HG03469 (cell line): ENCODE measurements at regions not wholly inside any gene's neighbourhood (a gene's known extent, or its start where the extent isn't known, plus 50 kb on each side); places are given as distances from the start of the nearest gene placed in this dataset.
"Not testable (repeated sequence)": the region's sequence is repeated elsewhere in the genome, so short reads cannot be mapped to it uniquely, and the experiment has no call there.

Experiments
- ATAC-seq: cut with Tn5 transposase; IDR thresholded peaks from one replicate; pipeline ENCODE4 v1.9.1; 2021; ENCODE audit warnings: mild to moderate bottlenecking, moderate library complexity, moderate number of reproducible peaks; ENCODE audit not compliant: unreplicated experiment

DNA sequence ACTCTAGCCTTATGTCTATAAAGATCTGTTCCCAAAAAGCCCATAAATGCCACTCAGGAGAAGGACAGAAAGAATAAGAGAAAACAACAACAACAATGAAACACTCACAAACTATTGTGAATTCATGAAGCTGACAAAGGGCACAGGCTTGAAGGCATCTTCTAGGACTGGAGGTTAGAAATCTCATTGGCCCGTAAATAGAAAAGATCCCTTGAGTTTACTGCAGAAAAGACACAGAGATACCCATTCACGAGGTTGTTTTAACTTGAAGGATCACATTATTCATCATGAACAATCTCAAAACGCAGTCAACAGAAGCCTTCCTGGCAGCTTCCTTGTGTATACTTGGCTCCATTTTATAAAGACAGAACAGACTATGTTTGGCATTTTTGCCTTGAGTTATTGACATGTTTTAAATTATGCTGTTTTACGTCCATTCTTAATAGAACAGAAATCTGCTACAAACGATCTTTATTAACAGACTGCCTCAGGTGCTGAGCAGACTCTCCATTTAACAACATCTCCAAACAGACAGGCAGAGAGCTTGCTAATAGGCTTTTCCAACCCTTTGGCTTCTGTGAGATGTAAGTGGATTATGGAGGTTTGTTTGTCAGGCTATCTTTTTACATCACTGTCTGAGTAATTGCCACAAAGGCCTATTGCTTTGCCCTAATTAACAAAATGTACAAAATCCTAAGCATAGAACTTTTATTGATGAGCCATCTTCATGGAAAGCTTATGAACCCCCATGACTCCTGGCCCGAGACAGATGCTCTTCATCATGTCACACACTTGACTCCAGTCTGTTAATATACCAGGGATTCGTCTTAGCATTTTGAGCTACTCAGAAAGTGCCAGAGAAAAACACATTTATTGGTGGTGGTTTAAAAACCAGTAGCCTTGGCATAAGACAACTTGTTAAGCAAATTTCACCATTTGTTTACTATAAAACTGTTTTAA, 735.3 kb upstream of the ZNF608 start:
- ATAC-seq: no peak

DNA sequence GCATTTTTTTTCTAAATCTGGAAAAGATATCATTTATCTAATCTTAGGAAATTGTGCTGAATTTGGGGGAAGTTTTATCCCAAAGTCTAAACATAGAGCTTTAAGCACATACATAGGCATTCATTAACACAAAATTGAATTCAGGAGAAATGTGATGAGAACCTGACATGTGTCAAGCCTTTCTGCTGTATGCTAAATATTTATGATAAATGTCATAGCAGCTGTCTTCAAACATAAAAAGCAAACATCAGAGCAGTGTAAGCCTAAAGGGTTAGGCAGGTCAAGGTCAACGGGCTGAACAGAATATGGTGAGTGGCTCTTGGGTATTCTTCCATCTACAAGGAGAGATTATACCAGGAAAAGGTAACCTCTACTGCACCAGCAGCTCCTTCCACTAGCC, 737.2 kb upstream of the ZNF608 start:
- ATAC-seq: no peak

DNA sequence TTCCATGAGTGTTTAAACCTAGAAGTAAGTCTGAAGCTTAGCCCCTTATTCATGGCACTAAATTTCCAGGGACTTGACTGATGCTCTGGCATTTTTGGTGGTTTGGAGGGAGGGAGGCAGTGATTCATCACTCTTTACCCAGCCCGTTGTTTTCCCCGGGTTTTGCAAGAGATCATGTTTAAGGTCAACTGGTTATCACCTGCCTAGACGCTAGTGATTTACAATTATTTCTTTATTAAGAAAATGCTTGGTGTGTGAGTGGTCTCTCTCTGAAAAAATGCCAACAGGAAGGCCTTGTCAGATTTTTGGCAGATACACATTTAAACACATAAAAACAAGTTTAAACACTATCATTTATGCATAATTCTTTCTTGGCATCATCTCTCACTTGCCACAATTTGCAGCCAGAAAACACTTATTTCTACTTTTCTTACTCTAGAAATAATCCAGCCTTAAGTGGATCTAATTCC, 737.9 kb upstream of the ZNF608 start:
- ATAC-seq: no peak

DNA sequence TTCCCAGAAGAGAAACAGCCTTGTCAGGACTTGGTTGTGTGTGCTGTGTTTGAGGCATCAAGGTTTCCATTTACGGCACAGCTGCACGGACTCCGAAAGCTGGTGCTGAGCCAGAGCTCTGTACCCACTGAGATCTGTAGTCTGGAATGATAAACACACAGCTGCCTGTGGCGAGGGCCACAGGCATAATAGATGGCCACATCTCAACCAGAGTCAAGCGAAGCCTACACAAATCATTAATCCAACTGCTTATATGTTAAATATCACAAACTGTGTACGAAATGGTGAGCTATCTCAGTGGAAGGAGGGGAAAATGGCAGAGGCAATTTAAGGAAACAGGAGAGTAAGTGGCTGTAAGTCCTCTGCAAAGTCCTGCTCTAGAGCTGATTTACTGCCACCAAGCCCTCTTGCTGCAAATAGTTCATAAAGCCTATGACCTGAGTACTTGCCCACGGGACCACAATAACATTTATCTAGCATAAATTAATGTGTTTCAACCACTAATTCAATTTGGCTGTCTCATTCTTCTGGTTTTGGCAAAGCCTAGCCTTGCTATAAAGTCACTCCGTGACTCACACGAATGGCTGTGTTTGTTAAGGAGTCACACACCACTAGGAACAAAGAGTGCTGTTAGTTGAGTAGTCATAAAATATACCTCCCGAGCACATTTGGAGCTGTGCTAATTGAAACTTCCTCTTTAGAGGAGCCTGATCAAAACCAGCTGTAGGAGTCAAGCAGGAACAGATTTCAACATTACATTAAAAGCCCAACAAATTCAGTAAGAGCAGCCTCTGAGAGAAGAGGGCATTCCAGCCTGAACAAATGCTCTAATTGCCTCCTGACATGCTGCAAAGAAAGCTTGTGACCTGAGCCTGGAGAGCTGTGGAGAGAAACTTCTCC, 738.6 kb upstream of the ZNF608 start:
- ATAC-seq: no peak

DNA sequence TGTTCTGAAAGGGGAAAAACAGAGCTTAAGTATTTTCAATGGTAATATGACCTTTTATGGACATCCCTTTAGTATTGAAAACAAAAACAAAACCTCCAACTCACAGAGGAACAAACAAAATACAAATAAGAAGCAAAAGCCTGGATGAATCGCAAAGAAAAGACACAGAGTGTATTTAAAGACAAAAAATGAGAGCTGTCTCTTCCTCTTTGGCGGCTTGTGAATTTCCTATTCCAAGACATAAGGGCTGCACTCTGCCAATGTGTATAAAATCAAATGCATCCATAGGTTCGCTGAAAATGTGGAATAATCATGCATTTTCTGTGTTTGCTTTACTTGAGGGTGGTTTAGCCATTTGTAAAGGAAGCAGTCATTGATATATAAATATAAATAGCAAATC, 739.3 kb upstream of the ZNF608 start:
- ATAC-seq: no peak

DNA sequence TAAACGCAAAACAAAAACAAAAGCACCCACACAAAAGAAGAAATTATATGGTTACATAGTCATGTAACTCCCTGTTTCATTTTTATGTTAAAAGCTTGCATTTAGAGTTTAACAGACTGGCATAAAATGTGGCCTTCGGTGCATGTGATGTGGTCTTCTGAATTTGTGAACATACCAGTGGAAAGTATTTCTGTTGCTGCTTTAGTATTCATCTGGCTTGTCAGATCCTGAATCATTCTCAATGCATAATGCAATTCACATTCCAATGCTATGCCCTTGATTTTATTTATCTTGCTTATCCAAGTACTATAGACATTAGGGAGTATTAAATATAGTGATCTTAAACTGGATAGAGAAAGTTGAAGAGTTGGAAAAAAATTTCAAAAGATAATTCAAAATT, 740.2 kb upstream of the ZNF608 start:
- ATAC-seq: no peak

DNA sequence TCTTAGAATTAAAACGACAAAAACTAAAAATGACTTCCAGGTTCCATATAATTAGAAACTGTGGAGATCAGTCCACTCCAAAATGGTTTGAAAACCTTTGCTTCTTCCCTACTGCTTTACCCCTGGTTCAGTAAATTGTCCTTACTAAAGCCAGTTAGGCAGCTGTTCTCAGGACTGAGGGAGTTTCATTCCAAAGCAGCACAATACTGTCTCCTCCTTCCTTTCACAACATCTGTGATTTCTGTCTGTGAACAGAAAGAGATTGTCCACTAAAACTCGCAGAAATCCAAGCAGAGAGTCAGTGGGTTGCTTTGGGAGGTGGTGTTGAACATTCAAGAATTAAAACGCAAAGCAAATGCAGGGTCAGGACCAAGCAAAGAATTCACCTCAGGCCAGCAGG, 740.8 kb upstream of the ZNF608 start:
- no peak for ATAC-seq

DNA sequence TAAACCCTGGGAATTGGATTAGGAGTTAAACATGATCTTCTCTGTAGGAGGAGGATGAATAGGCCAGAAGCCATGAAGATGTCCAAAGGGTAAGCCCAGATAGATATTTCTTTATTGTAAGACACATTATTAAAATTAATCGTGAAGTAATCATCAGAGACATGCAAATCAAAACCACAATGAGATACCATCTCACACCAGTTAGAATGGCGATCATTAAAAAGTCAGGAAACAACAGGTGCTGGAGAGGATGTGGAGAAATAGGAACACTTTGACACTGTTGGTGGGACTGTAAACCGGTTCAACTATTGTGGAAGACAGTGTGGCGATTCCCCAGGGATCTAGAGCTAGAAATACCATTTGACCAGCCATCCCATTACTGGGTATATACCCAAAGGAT, 741.2 kb upstream of the ZNF608 start:
- ATAC-seq: not testable (repeated sequence)

DNA sequence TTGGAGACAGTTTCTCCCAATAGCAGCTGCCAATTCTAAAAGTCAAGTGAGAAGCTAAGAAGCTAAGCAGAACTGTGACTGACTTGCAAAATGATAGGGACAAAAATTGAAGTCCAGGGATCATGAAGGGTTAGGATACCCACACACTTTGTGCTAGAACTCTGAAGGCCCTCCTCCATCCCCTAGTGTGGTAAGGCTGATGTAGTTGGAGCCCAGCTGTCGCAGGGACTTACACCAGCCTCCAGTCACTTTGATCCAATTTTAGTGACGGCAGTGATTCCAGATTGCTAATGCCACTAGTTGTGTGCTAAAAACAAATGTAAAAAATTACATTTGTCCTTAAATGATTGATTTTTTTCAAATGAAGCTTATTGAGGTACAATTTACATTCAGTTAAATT, 742.7 kb upstream of the ZNF608 start:
- ATAC-seq: no peak

DNA sequence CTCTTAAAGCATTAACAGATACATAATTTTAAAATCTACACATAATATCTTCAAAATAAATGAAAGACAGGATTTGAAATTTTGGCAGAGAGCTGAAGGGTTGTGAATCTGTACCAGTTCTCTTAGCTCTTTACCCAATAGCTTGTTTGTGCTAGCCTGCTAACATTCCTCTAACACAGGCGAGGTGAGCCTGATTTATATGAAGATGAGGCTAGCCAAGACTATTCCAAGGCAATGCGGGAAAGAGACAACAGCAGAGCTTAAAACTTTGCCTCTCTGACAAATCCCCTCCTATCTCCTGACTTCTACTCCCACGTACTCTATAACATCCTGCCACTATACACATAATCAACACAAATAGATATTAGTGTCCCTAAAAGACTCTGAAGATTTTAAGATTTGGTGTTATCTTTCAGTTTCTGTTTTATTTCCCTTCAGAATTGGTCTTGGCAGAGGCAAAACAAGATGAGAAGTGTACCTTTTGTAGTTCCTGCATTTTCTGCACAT, 745.6 kb upstream of the ZNF608 start:
- no peak for ATAC-seq

DNA sequence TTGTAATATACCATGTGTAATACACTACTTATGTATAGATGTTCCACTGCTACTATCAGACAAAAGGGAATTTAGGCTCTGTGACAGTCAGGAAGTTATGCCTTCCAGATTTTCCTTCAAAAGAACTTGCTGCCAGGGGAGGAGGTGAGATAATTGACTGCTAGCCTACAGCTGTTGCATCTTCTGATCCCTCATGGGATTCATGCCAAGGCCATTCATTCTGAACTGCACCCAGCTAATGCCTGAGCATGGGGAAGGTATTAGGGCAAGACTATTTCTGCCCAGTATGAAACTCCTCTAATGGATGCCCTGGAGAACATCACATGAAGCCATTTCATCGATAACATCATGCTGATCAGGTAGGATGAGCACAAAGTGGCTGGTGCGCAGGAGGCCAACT, 746.5 kb upstream of the ZNF608 start:
- no peak for ATAC-seq

DNA sequence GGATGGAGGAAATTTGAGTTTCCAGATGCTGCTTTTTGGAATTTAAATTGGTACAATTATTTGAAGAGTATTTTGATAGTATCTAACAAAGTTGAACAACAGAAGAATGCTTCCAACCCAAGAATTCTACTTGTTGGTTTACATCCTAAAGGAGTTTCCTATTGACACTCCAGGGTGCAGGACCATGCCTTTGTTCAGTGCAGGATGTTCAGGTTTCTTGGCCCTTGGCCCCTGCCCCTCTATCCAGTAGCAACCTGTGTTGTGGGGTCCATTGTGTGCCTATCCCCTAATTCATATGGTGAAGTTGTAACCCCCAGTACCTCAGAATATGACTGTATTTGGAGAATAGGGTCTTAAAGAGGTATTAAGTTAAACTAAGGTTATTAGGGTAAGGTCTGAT, 750.0 kb upstream of the ZNF608 start:
- no peak for ATAC-seq

DNA sequence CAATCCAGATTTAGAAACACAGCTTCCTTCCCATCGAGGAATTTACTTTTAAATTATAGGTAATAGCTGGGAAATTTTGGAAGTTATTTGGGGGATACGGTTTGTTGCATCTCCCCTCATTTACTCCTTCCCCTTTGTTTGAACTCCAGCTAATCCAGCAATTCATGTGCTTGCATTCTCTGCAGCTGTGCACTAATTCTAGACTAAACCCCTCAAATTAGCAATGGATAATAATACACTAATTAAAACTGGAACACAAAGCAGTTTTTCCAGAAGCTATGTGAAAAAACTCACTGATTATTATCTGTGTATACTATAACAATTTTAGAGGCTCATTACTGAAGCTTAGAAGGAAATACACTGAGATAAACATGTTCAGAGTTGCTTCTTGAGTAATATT, 751.2 kb upstream of the ZNF608 start:
- ATAC-seq: no peak

DNA sequence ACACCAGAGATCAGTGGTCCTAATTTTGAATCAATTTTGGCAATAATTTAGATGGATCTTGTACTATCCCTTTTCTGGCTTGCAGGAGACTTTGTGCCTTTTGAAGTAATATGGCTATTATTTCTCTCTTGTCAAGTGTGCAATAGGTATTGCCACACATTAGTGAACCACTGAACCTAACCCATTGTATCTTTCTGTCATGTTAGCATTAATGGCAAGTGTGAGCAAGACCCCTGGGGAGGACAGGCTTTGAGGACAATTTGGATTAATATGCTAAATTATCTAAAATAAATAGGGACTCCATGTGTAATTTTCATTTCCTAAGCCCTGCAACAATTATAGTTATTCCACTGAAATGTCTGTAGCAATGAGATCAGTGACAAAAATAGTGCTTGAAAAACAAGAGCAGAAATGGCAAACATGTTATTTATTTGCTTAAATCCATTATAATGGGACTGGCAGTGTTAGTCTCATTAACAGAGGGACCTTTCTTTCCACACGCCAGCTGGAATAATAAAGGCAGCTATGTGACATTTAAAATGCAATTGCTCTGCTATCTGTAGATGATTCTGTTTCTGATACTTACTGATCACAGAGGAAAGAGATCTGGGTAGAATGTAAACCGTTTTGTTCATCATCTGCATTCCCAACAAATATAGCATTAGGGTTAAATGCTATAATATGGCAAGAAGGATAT, 753.3 kb upstream of the ZNF608 start:
- no peak for ATAC-seq

DNA sequence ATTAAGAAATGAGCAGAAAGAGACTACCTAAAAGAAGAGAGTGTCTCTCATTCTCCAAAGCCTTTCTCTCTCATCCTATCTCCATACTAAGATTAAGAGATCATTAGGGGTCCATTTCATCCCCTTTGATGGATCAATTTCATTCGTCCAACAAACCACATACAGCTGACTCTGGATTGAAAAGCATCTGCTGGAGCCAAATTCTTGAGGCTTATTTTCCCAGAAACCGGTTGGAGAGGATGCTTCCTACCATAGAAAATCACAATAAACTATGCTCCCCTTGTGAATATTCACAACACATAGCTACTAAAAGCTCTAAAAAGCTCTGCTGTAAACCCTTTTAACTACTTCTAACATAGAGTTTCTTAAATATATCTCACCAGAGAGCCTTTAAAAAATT, 755.0 kb upstream of the ZNF608 start:
- no peak for ATAC-seq

DNA sequence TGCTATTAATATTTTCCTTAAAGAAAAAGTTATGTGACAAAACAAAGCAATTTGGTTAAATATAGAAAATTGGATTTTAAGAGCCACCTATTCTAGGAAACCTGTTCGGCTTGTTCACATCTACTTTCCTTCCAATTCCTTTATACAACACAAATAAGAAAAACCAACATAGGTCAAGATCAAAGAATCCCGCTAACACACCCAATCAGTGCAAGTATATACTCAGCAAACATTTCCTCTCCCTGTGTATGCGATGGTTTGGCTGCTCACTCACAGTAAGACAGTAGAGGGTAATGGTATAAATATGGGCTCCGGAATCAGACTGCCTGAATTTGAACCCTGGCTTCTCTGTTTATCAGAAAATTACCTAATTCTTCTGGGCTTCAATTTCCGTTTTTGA, 757.5 kb upstream of the ZNF608 start:
- no peak for ATAC-seq

DNA sequence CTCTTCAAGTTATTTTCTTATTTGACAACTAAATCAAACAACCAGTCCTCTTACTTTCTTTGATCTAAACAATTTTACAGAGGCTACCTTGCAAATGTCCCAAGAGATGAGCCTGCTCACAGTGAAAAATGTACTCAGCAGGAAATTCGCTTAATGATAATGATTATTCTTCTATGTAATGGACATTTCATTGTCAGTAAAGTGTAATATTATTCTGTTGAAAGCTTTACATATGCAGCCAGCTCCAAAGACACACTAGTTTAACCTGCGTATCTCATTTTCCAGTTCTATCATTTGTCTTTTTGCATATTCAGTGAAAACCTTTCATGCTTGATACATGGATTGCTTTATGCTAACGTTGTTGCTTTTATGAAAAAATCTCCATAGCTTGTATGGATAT, 758.7 kb upstream of the ZNF608 start:
- ATAC-seq: no peak

DNA sequence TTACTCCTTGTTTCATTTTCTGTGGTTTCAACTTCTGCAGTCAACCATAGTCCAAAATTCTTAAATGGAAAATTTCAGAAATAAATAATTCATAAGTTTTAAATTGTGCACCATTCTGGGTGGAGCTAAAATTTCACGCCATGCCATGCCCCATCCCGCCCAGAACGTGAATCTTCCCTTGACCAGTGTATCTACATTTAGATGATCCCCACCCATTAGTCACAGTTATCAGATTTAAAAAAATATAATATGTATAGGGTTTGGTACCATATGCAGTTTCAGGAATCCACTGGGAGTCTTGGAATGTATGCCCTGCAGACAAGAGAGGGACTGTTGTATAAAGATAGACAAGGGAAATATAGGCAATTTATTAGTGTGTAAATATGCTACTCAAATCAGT, 759.7 kb upstream of the ZNF608 start:
- ATAC-seq: no peak

DNA sequence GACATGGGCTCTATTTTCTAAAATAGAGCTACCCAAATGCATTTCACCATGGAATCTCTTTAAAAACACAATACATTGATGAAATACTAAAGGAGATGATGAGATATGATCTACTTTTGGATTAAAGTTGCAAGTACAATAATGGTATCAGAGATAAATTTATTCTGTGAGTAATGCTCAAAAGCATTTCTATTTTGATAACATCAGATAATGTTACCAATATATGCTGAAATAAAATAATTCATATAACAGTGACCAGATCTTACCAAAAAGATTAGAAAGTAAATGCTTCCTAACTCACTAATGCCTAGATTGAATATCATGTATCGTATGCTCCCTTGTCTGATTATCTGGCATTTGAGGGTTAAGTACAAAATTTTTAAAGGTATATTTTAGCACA, 761.8 kb upstream of the ZNF608 start:
- ATAC-seq: no peak

DNA sequence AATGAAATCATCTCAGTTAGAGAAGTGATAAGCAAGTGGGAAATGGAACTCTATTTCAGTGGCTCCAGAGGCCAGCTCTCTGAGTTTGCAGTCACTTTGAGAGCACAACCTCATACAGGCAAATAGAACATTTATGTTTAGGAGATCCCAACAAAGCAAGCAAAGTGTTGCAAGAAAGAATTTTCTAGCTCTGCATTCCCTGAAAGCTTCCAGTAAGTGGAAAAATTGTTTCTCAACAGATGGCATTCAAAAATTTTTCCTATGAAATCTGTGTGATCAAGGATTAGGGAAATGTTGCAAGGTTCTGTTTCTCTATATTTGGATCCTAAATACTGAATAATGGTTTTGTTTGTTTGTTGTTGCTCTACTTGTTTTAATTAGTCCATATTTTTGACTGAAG, 764.2 kb upstream of the ZNF608 start:
- ATAC-seq: no peak

DNA sequence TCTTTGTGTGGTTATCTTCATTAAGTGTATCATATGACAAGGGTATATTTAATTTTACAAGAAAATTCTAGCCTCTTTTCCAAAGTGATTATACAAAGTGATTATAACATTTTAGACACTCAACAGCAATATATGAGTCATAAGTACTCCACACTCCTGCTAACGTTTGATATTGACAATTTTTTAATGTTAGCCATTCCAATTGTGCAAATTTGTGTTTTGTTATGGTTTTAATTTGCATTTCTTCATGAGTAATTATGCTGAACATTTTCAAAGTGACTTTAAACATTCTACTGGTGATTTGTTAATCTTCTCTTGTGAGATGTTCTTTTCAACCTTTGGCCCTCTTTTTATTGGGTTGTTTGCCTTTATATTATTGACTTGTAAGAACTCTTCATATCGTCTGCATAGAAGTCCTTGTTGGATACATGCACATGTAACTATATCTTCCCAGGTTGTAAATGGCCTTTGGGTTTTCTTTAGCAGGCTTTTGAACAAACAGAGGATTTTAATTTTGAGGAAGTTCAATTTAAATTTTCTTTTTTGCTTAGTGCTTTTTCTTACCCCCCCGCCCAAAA, 771.6 kb upstream of the ZNF608 start:
- ATAC-seq: no peak
